ENCODE measurements at regions not wholly inside any gene's neighbourhood (a gene's known extent, or its start where the extent isn't known, plus 50 kb on each side); places are given as distances from the start of the nearest gene placed in this dataset.
"Not testable (repeated sequence)": the region's sequence is repeated elsewhere in the genome, so short reads cannot be mapped to it uniquely, and the experiment has no call there.

DNA sequence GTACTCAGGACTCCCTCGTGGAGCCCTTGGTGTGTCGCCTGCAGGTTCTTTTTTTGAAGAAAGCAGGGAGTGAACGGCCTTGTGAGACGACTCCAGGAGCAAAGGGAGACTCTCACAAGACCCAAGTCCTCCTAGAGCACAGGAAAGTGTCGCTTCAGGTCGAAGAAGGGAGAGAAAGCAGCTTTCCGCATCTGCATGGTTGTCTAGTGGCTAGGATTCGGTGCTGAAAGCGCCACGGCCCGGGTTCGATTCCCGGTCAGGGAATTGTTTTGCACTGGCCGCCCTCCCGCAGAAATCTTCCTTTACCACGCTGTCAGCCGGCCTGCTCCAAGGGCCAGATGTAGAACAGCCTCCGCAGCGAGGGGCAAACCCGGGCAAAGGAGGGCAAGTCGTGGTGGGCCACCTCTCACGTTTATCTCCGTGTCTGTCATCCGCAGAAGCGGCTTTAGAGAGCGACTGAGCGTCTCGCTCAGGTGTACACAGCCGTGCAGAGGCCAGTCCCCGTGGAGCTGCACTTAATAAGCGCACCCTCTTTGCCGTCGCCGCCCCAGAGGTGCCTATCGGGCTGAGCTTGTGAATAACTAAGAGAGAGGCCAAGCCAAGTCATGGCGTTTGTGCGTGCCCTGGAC, 72.6 kb downstream of the FAM72D start:
- TF ChIP-seq, protein P1, sequence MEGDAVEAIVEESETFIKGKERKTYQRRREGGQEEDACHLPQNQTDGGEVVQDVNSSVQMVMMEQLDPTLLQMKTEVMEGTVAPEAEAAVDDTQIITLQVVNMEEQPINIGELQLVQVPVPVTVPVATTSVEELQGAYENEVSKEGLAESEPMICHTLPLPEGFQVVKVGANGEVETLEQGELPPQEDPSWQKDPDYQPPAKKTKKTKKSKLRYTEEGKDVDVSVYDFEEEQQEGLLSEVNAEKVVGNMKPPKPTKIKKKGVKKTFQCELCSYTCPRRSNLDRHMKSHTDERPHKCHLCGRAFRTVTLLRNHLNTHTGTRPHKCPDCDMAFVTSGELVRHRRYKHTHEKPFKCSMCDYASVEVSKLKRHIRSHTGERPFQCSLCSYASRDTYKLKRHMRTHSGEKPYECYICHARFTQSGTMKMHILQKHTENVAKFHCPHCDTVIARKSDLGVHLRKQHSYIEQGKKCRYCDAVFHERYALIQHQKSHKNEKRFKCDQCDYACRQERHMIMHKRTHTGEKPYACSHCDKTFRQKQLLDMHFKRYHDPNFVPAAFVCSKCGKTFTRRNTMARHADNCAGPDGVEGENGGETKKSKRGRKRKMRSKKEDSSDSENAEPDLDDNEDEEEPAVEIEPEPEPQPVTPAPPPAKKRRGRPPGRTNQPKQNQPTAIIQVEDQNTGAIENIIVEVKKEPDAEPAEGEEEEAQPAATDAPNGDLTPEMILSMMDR (IDR thresholded peaks at IDR 0.05) = not testable (repeated sequence)
- not testable (repeated sequence) for TF ChIP-seq EZH2, EZH2phosphoT487 (IDR thresholded peaks at IDR 0.05)
